DMS53 treated with DMSO at 0.1 percent for 48 hours (cell line): ENCODE measurements at regions not wholly inside any gene's neighbourhood (a gene's known extent, or its start where the extent isn't known, plus 50 kb on each side); places are given as distances from the start of the nearest gene placed in this dataset.

Experiments used
- DNase-seq: peaks from one replicate; lab custom pipeline; 2025; ENCODE audit not compliant: unreplicated experiment; lab: John Stamatoyannopoulos, UW

- DNase-seq, result no peak
Measured at GRCh38 chrX:132568291-132568690, 79.5 kb upstream of the MBNL3 start.

GRCh38 chrX:132565273-132565672 lies 76.4 kb upstream of the MBNL3 start:
- no peak for DNase-seq

- DNase-seq, result no peak
Measured at GRCh38 chrX:132563976-132564375, 75.1 kb upstream of the MBNL3 start.

DNA sequence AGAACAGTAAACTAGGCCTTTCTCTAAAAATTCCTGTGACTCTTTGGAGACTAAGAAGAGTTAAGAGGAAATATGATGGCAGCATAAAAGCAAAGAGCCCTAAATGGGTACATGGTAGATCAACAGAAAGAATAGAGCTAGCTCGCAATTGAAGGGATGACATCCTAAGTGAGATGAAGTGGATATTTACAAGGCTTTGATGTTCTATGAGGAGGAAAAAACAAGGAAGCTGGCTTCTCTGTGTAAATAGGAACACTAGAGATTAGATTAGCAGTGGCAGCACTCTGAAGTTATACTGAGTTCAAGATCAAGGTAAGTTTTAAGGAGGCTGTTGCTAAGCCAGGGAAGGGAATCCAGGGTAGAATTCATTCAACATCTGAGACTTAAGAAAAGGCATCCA lies 73.1 kb upstream of the MBNL3 start:
- peak; percentile 32 for DNase-seq

DNA sequence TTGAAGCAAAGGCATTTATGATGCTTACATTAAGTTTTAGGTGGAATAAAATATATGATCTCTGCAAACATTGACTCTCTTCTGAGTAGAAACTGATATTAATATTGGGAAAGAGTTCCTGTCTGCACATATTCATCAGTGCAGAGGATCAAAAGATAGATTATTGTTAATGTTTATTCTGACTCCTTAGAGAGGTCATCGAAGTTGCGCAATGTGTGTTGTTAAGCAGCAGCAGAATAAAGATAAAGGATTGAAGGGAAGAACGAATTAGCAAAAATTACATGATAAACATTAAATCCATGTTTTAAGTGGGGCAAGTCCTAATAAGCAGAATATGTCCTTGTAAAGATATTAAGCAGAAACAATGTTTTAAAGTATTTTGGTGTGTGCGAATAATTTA lies 72.6 kb upstream of the MBNL3 start:
- no peak for DNase-seq

GRCh38 chrX:132559101-132559500 lies 70.3 kb upstream of the MBNL3 start:
- no peak for DNase-seq

DNA sequence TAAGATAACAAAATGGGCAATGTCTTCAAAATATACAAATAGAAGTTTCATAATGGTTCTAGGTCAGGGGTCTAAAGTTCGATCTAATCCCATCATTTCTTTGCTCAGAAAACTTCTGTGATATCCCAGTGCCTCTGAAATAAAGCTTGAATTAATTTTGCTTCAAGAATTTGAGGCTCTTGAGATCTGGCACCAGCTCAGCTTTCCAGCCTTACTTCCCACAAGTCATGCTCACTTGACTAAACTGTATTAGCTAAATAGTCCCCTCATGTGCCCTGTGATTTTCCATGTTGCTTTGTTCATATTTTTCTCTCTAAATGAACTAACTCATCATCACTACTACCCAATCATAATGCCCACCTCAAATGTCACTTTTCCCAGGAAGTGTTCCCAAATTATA lies 50.8 kb upstream of the MBNL3 start:
- DNase-seq, result no peak
